Suprapubic skin (tissue), 4 donors: ENCODE measurements at regions not wholly inside any gene's neighbourhood (a gene's known extent, or its start where the extent isn't known, plus 50 kb on each side); places are given as distances from the start of the nearest gene placed in this dataset.

Experiments
- EP300 ChIP-seq: sonication (generic); formaldehyde crosslinking; IDR thresholded peaks from one replicate; pipeline ENCODE4 v1.6.1; 2017; ENCODE audit warnings: antibody characterized with exemption
- POLR2A ChIP-seq, 2 donors: fragments of 450-650 bp; IDR thresholded peaks; one replicate each; pipeline ENCODE4 v1.6.1; 2017; ENCODE audit warnings: antibody characterized with exemption in 2 of 2, mild to moderate bottlenecking in 2 of 2, moderate library complexity in 2 of 2
- POLR2AphosphoS5 ChIP-seq, 3 donors: sonication (generic); formaldehyde crosslinking; IDR thresholded peaks; one replicate each; pipeline ENCODE4 v1.6.1; 2017; ENCODE audit warnings: antibody characterized with exemption in 3 of 3
- TF ChIP-seq, protein P1 (sequence below), 2 donors: fragments of 200-600 bp in 1 of 2; fragments of 450-650 bp in 1 of 2; sonication (generic) in 1 of 2; IDR thresholded peaks; one replicate each; pipeline ENCODE4 v1.5.1; 2016 to 2019; ENCODE audit warnings: antibody characterized with exemption in 2 of 2, mild to moderate bottlenecking in 1 of 2, moderate library complexity in 1 of 2

DNA sequence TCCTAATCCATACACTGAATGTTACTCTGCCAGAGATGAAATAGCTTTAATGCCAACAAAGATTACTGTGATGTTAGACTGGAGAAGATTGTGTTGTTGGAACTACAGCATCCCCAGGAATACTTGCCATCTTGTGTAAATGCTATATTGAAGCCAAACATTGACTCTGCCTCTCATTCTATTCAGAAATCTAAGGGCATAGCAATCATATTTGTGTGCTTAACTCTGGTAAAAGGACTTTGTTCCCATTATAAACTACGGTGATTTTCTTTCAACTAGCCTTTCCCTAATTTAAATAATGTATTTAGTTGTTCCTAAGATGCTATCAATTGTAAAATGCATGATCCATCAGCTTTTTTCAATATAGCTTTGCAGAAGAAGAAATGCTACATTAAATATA is 498.4 kb upstream of the LRRN3 start:
- TF ChIP-seq, protein P1, sequence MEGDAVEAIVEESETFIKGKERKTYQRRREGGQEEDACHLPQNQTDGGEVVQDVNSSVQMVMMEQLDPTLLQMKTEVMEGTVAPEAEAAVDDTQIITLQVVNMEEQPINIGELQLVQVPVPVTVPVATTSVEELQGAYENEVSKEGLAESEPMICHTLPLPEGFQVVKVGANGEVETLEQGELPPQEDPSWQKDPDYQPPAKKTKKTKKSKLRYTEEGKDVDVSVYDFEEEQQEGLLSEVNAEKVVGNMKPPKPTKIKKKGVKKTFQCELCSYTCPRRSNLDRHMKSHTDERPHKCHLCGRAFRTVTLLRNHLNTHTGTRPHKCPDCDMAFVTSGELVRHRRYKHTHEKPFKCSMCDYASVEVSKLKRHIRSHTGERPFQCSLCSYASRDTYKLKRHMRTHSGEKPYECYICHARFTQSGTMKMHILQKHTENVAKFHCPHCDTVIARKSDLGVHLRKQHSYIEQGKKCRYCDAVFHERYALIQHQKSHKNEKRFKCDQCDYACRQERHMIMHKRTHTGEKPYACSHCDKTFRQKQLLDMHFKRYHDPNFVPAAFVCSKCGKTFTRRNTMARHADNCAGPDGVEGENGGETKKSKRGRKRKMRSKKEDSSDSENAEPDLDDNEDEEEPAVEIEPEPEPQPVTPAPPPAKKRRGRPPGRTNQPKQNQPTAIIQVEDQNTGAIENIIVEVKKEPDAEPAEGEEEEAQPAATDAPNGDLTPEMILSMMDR (IDR thresholded peaks at IDR 0.05): no peak
- TF ChIP-seq POLR2AphosphoS5 (IDR thresholded peaks at IDR 0.05) (no peak), EP300 (no peak), POLR2A (IDR thresholded peaks at IDR 0.05) (no peak)
